GM12891 (cell line): ENCODE measurements at regions not wholly inside any gene's neighbourhood (a gene's known extent, or its start where the extent isn't known, plus 50 kb on each side); places are given as distances from the start of the nearest gene placed in this dataset.

Experiments used
- DNase-seq: peaks from one replicate; pipeline ENCODE4 v3.0.0; 2011; ENCODE audit warnings: low spot score; ENCODE audit not compliant: insufficient read length
- FAIRE-seq: peaks from 2 replicates; lab custom pipeline; 2011; peaks lifted over from hg19 to GRCh38; lab: Jason Lieb, UNC
- PAX5 ChIP-seq: IDR thresholded peaks from 2 replicates; pipeline ENCODE4 v1.6.1; 2011; ENCODE audit warnings: low read length, moderate library complexity, mild to moderate bottlenecking; ENCODE audit not compliant: insufficient read depth, severe bottlenecking
- POLR2A ChIP-seq: IDR thresholded peaks from 2 replicates; pipeline ENCODE4 v1.6.1; 2011; ENCODE audit warnings: low read depth, low read length, control low read depth
- POLR2AphosphoS5 ChIP-seq: IDR thresholded peaks from 2 replicates; pipeline ENCODE4 v1.6.1; 2011; ENCODE audit warnings: low read depth, low read length, control low read depth
- POU2F2 ChIP-seq: IDR thresholded peaks from 2 replicates; pipeline ENCODE4 v1.6.1; 2011; ENCODE audit warnings: low read depth, mild to moderate bottlenecking, control low read depth, low read length, moderate library complexity
- SPI1 ChIP-seq: IDR thresholded peaks from 2 replicates; pipeline ENCODE4 v1.6.1; 2011; ENCODE audit warnings: low read depth, low read length, control low read depth
- TAF1 ChIP-seq: IDR thresholded peaks from 2 replicates; pipeline ENCODE4 v1.6.1; 2011; ENCODE audit warnings: low read depth, low read length, control low read depth

- FAIRE-seq (no peak), DNase-seq (no peak)
- TF ChIP-seq PAX5 (no peak), TAF1 (no peak), POLR2A (no peak), POLR2AphosphoS5 (no peak), POU2F2 (no peak)
Observed at GRCh38 chr9:11204521-11204920, 591.7 kb upstream of the PTPRD start.

DNA sequence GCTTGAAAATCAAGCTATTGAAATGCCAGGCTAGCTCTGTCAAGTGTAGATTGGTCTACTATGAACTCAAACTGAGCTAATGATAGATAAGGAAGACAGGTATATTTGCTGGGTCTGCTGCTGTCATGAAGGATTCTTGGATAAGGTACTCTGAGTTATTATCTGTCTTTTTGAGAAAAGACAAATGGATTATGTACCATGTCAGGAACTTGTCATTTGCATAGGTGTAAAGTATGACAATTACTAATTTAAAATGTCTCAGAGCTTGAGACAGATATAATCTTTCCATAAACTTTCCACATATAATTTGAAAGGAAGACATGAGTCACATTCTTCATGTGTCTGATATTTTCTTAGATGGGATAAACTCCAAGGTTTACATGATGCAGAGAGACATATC is 594.1 kb upstream of the PTPRD start:
- TF ChIP-seq TAF1 (no peak), POLR2A (no peak), POLR2AphosphoS5 (no peak), SPI1 (no peak), PAX5 (no peak), POU2F2 (no peak)
- FAIRE-seq (no peak), DNase-seq (no peak)

- TF ChIP-seq POLR2A (no peak), POU2F2 (no peak), TAF1 (no peak), SPI1 (no peak), PAX5 (no peak), POLR2AphosphoS5 (no peak)
- DNase-seq (no peak), FAIRE-seq (no peak)
Observed at GRCh38 chr9:11233696-11234095, 620.9 kb upstream of the PTPRD start.

DNA sequence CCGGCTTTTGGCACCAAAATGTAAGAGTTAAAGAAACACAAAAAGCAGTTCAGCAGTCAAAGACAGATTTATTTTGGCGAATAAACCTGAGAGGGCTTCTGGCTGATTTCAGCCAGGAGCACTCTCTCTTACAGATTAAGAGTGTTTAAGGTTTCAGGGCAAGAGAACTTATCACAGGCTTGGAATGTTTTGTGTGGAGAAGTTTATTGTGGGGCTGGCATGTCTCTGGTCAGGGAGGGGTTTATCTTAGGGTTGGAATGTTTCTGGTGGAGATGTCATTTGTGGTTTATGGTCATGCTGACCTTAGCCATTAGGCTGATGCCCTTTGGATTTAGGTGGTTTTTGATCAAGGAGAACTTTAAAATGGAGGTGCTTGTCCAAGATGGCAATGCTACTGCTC is 622.3 kb upstream of the PTPRD start:
- no peak for TF ChIP-seq POLR2A
- no peak for TF ChIP-seq POLR2AphosphoS5
- no peak for TF ChIP-seq PAX5
- no peak for TF ChIP-seq TAF1
- TF ChIP-seq SPI1: no peak
- TF ChIP-seq POU2F2: no peak
- no peak for DNase-seq
- no peak for FAIRE-seq

DNA sequence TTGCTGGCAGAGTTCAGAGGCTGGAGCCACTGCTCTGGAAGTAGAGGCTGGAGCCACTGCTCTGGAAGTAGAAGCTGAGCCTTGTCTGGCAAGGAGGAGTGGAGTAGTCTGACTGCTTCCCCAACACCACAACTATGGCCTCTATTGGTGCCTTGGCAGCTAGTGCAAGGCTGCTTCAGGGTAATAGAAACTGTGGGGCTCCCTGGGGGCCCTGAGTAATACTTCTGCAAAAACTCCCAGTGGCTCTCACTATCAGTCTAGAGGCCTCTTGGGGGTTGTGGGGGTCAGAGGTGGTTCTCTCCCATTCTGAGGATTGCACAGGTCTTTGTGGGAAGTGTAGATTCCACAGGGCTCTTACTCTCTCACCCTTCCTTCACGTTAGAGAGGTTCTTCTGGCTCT is 629.0 kb upstream of the PTPRD start:
- FAIRE-seq: no peak
- DNase-seq: no peak
- TF ChIP-seq POU2F2 (no peak), POLR2A (no peak), POLR2AphosphoS5 (no peak)

DNA sequence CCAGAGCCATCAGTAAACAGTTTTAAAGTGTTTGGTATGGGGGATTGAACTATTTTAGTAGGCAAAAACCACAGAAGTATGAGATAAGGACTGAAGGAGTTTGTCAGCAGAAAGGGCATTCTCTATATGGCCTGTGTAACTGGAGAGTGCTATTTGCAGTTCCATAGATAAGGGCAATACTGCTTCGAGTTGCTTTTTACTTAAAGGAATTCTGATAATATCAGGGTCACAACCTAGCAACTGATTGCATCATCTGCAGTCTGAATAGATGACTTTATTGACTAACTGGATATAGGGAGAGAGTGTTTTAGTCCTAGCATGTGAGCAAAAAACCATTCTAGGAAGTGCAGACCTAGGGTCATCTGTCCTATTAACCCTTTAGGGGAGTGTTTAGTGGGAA is 645.2 kb upstream of the PTPRD start:
- TF ChIP-seq TAF1: no peak
- FAIRE-seq: no peak
- DNase-seq: no peak

DNA sequence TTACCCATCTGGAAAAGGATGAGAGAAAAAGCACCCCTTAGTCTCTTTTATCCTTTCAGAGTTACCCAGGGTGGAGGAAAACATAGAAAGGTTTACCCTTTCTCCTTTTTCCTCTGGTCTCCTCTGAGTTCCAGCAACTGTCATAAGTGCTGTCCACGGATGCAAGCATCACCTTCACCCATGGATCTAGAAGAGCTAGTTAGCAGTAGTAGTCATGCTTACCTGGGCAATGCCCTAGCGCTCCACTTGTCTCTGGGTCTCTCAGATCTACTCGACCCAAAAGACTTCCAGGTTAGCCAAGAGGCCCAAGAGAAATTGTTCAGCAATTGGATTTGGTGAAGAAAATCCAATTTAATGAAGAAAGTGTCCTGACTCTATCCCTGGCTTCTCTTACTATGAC is 656.2 kb upstream of the PTPRD start:
- DNase-seq: no peak
- TF ChIP-seq POLR2AphosphoS5: no peak
- no peak for TF ChIP-seq POLR2A
- no peak for TF ChIP-seq SPI1
- TF ChIP-seq PAX5: no peak
- no peak for FAIRE-seq

DNA sequence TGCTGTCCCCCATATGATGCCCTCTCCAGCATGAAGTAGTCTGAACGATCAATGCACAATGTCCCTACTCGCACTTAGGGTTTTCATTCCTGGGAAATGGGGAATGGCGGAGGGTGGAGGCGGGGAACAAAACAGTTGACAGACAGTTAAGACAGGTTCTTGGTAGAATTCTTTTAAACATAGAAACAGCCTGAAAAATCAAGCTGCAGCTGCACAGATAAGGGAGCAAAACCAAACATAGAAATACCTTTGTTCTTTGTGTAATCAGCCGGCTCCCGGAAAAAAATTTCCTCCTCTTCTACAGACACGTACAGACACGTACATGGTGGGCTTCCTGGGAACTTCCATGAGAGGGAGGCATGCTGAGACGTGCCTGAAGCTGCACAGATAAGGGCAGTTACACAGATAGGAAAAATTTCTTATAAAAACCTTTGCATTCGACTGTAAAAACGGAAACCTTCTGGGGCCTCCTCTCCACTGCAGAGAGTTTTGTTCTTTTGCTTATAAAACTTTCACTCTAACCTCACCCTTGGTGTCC is 662.4 kb upstream of the PTPRD start:
- TF ChIP-seq POU2F2: no peak
- no peak for TF ChIP-seq PAX5
- TF ChIP-seq SPI1: no peak
- no peak for TF ChIP-seq POLR2AphosphoS5
- no peak for FAIRE-seq

DNA sequence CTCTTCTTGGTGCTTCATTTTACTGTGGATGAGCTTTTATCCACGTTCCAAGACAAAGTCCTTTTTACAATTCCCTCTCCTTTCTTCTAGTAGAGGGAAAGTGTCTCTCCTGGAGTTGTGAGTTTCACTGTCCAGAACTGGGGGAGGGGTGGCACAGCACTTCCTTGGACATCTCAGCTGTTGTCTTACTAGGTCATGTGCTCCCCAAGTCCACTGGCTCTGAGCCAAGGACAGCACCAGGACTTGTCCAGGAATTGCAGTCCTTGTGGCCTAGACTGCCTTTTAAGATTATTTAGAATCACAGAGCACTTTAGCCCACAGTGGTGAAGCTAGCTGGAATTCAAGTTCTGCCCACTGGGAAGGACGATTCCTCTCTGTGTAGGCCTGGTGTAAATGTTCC is 700.2 kb upstream of the PTPRD start:
- TF ChIP-seq POLR2A: no peak
- TF ChIP-seq POU2F2: no peak
- TF ChIP-seq TAF1: no peak
- no peak for TF ChIP-seq POLR2AphosphoS5
- TF ChIP-seq SPI1: no peak
- no peak for TF ChIP-seq PAX5
- FAIRE-seq (no peak), DNase-seq (no peak)

More for the DNA sequence above, 662.4 kb upstream of the PTPRD start:
- no peak for DNase-seq

- DNase-seq: no peak
- TF ChIP-seq TAF1: no peak
- TF ChIP-seq PAX5: no peak
- no peak for TF ChIP-seq POLR2A
- TF ChIP-seq POLR2AphosphoS5: no peak
- no peak for TF ChIP-seq SPI1
- no peak for TF ChIP-seq POU2F2
Observed at GRCh38 chr9:11318946-11319345, 706.1 kb upstream of the PTPRD start.

More at GRCh38 chr9:11318946-11319345, 706.1 kb upstream of the PTPRD start:
- FAIRE-seq: no peak
